ENCODE measurements at regions not wholly inside any gene's neighbourhood (a gene's known extent, or its start where the extent isn't known, plus 50 kb on each side); places are given as distances from the start of the nearest gene placed in this dataset.

GRCh38 chr2:67824186-67824585, 238.6 kb downstream of the C1D start:
- TF ChIP-seq MAX (IDR thresholded peaks at IDR 0.05) (no peak), ATF3 (IDR thresholded peaks at IDR 0.05) (no peak), RAD21 (IDR thresholded peaks at IDR 0.05; ENCODE audit: low read depth) (no peak), YY1 (IDR thresholded peaks at IDR 0.05; ENCODE audit: extremely low read depth, insufficient replicate concordance, low read depth, low read length) (no peak), EZH2phosphoT487 (IDR thresholded peaks at IDR 0.05; ENCODE audit: borderline replicate concordance) (no peak), POLR2A (IDR thresholded peaks at IDR 0.05; ENCODE audit: borderline replicate concordance, extremely low read depth, insufficient read depth, insufficient read length) (no peak), SRF (IDR thresholded peaks at IDR 0.05; ENCODE audit: low read depth) (no peak), EZH2 (IDR thresholded peaks at IDR 0.05) (no peak), CEBPB (IDR thresholded peaks at IDR 0.05; ENCODE audit: low read depth) (no peak), REST (IDR thresholded peaks at IDR 0.05; ENCODE audit: low read depth) (no peak), TCF7L2 (IDR thresholded peaks at IDR 0.05; ENCODE audit: borderline replicate concordance, extremely low read depth, insufficient read depth, insufficient read length) (no peak), POLR2AphosphoS5 (IDR thresholded peaks at IDR 0.05; ENCODE audit: low read depth, low read length) (no peak), SIN3A (IDR thresholded peaks at IDR 0.05; ENCODE audit: low read depth) (no peak), CTCF (IDR thresholded peaks at IDR 0.05 in 2 of 3, conservative IDR thresholded peaks at IDR 0.05 in 1 of 3; ENCODE audit: borderline replicate concordance in 1 of 3, insufficient read depth in 1 of 3, low read depth in 2 of 3, low read length in 2 of 3) (no peak), ZNF274 (IDR thresholded peaks at IDR 0.05; ENCODE audit: low read depth, low read length) (no peak), JUND (IDR thresholded peaks at IDR 0.05) (no peak), ZBTB33 (IDR thresholded peaks at IDR 0.05; ENCODE audit: extremely low read depth, insufficient replicate concordance, low read length) (no peak)
- DNase-seq (ENCODE audit: low read depth, low spot score) (no peak), ATAC-seq (no peak)
- Histone ChIP-seq H4K20me1 (ENCODE audit: insufficient read depth) (no peaks in the 10 kb centered on the region), H3K27ac (ENCODE audit: low read depth, low read length) (no peak overlapping the region), H3K79me2 (ENCODE audit: insufficient read depth, low read length) (no peaks in the 10 kb centered on the region), H2AFZ (ENCODE audit: low read depth, low read length, poor library complexity, severe bottlenecking) (no peak overlapping the region), H3K4me1 (ENCODE audit: control insufficient read depth in 1 of 2, insufficient read depth in 2 of 2, low read length in 2 of 2) (no peaks in the 10 kb centered on the region), H3K4me2 (ENCODE audit: low read length) (no peak overlapping the region), H3K9me3 (ENCODE audit: control insufficient read depth in 1 of 2, insufficient read depth in 1 of 2, low read depth in 1 of 2, low read length in 2 of 2) (no peaks in the 10 kb centered on the region), H3K9ac (ENCODE audit: low read length) (no peak overlapping the region), H3K9me2 (ENCODE audit: insufficient read depth) (no peaks in the 10 kb centered on the region), H3K27me3 (ENCODE audit: insufficient read depth, low read length) (no peaks in the 10 kb centered on the region; the same call in 1 of the 2 replicates), H3K4me3 (replicated peaks in 1 of 2; ENCODE audit: low read depth in 1 of 2, low read length in 2 of 2) (no peak overlapping the region), H3K36me3 (ENCODE audit: control insufficient read depth in 1 of 2, insufficient read depth in 2 of 2, low read length in 2 of 2) (no peaks in the 10 kb centered on the region)
- intact Hi-C loops (cut with micrococcal nuclease) = no loop called here
- POLR2A ChIA-PET = no interaction called here
- RAD21 ChIA-PET (ENCODE audit: low non-redundant PET in 1 of 2, low total read pairs in 2 of 2, uncharacterized antibody in 2 of 2, unreplicated experiment in 2 of 2) = no interaction called here
- CTCF ChIA-PET = no interaction called here
- no TSS peak for BruUV-seq (replicated peaks)

Measured in HCT116 (cell line).